Liver (tissue), 3 donors: ENCODE measurements at regions not wholly inside any gene's neighbourhood (a gene's known extent, or its start where the extent isn't known, plus 50 kb on each side); places are given as distances from the start of the nearest gene placed in this dataset.

Experiments
- CTCF ChIP-seq: fragments of 150-350 bp; IDR thresholded peaks from 2 replicates; pipeline ENCODE4 v1.5.1; 2017; ENCODE audit warnings: improper control_type of control experiment, low read depth, low read length; ENCODE audit not compliant: missing input control
- FOXA1 ChIP-seq: IDR thresholded peaks from 2 replicates; pipeline ENCODE4 v1.6.1; 2016; ENCODE audit warnings: antibody characterized with exemption
- GABPA ChIP-seq, 2 donors: IDR thresholded peaks in 1 of 2; conservative IDR thresholded peaks in 1 of 2; 2 replicates each; pipeline ENCODE4 v1.6.1; 2016; ENCODE audit warnings: antibody characterized with exemption in 2 of 2, mild to moderate bottlenecking in 1 of 2, moderate library complexity in 1 of 2
- MAX ChIP-seq: IDR thresholded peaks from 2 replicates; pipeline ENCODE4 v1.6.1; 2016; ENCODE audit warnings: antibody characterized with exemption
- RAD21 ChIP-seq, 2 donors: IDR thresholded peaks; 2 replicates each; pipeline ENCODE4 v1.6.1; 2016; ENCODE audit warnings: antibody characterized with exemption in 2 of 2, mild to moderate bottlenecking in 2 of 2
- SP1 ChIP-seq: IDR thresholded peaks from 2 replicates; pipeline ENCODE4 v1.6.1; 2018; ENCODE audit warnings: antibody characterized with exemption, mild to moderate bottlenecking
- TAF1 ChIP-seq: conservative IDR thresholded peaks from 2 replicates; pipeline ENCODE4 v1.6.1; 2016; ENCODE audit warnings: antibody characterized with exemption, mild to moderate bottlenecking
- YY1 ChIP-seq: IDR thresholded peaks from 2 replicates; pipeline ENCODE4 v1.6.1; 2016; ENCODE audit warnings: antibody characterized with exemption, mild to moderate bottlenecking
- donor health status: healthy.
- donor health status: healthy.

- no peak for TF ChIP-seq MAX
- TF ChIP-seq CTCF = no peak
- no peak for TF ChIP-seq RAD21 (IDR thresholded peaks at IDR 0.05)
- TF ChIP-seq FOXA1 = no peak
- no peak for TF ChIP-seq SP1
- no peak for TF ChIP-seq GABPA (IDR thresholded peaks at IDR 0.05 in 1 of 2, conservative IDR thresholded peaks at IDR 0.05 in 1 of 2)
- no peak for TF ChIP-seq YY1
- no peak for TF ChIP-seq TAF1
Observed at GRCh38 chr17:51512220-51512907, 252.0 kb downstream of the UTP18 start.
